HCT116 (cell line): ENCODE measurements at regions not wholly inside any gene's neighbourhood (a gene's known extent, or its start where the extent isn't known, plus 50 kb on each side); places are given as distances from the start of the nearest gene placed in this dataset.
A peak's percentile ranks its signal among the peaks of the same experiment; 100 is the strongest.

ENCODE experiments used
- ATAC-seq: fragments of 200-7000 bp; cut with Tn5 transposase; 2 replicates; pipeline ENCODE4 v1.9.1; 2020; ENCODE audit warnings: mild to moderate bottlenecking, moderate library complexity
- BruUV-seq: library from RNA; stranded (reverse); fragments of 400-500 nt; replicated peaks from 2 replicates; lab custom pipeline; 2021; lab: Mats Ljungman, UMichigan
- CTCF ChIA-PET: fragments of 300-600 bp; sonication (Branson Sonifier 250); formaldehyde crosslinking; loops from one replicate; lab custom pipeline; 2021; ENCODE audit warnings: antibody characterized with exemption; lab: Charles Lee
- POLR2A ChIA-PET: fragments of 300-600, 350-600 bp; sonication (Branson Sonifier 250); formaldehyde crosslinking; loops from one replicate; lab custom pipeline; 2021; ENCODE audit warnings: antibody characterized with exemption; lab: Charles Lee
- RAD21 ChIA-PET, 2 experiments: fragments of 300-600 bp; sonication (Branson Sonifier 250); formaldehyde crosslinking; loops; one replicate each; lab custom pipeline; 2023; ENCODE audit warnings: low total read pairs in 2 of 2; ENCODE audit not compliant: uncharacterized antibody in 2 of 2, unreplicated experiment in 2 of 2, low non-redundant PET in 1 of 2; lab: Charles Lee
- DNase-seq: peaks from one replicate; pipeline ENCODE4 v3.0.0-alpha.2; 2010; ENCODE audit warnings: low read depth, low spot score
- H2AFZ ChIP-seq: fragments of 200-600 bp; shearing (Covaris generic), sonication (generic); 2 replicates; pipeline ENCODE4 v1.6.1; 2017; ENCODE audit warnings: low read depth, mixed run types, mixed read lengths, antibody characterized with exemption, low read length; ENCODE audit not compliant: poor library complexity, severe bottlenecking
- H3K27ac ChIP-seq: 2 replicates; pipeline ENCODE4 v1.5.1; 2012; ENCODE audit warnings: low read depth, low read length
- H3K27me3 ChIP-seq: fragments of 200-600 bp; sonication (generic); 2 replicates; pipeline ENCODE4 v1.6.1; 2016; ENCODE audit warnings: mixed run types, low read length, mixed read lengths; ENCODE audit not compliant: insufficient read depth
- H3K36me3 ChIP-seq, 2 experiments: fragments of 200-500 bp in 1 of 2; fragments of 200-600 bp in 1 of 2; sonication (Bioruptor generic) in 1 of 2; sonication (generic) in 1 of 2; 2 replicates each; pipeline versions ENCODE4 v1.5.1 to v1.6.1; 2014 to 2016; ENCODE audit warnings: low read length in 2 of 2, inconsistent platforms in 1 of 2, mixed read lengths in 1 of 2, mixed run types in 1 of 2; ENCODE audit not compliant: insufficient read depth in 2 of 2, control insufficient read depth in 1 of 2
- H3K4me1 ChIP-seq, 2 experiments: fragments of 200-600 bp in 1 of 2; sonication (generic) in 1 of 2; 2 replicates each; pipeline versions ENCODE4 v1.5.1 to v1.6.1; 2012 to 2017; ENCODE audit warnings: low read length in 2 of 2, inconsistent platforms in 1 of 2, mild to moderate bottlenecking in 1 of 2, mixed read lengths in 1 of 2, mixed run types in 1 of 2, moderate library complexity in 1 of 2; ENCODE audit not compliant: insufficient read depth in 2 of 2, control insufficient read depth in 1 of 2
- H3K4me2 ChIP-seq: fragments of 200-600 bp; sonication (generic); 2 replicates; pipeline ENCODE4 v1.6.1; 2017; ENCODE audit warnings: mixed run types, low read length, mixed read lengths
- H3K4me3 ChIP-seq, 2 experiments: fragments of 200-600 bp in 1 of 2; sonication (generic) in 1 of 2; replicated peaks in 1 of 2; 2 replicates each; pipeline ENCODE4 v1.5.1; 2011 to 2016; ENCODE audit warnings: low read length in 2 of 2, control low read depth in 1 of 2, low read depth in 1 of 2, mild to moderate bottlenecking in 1 of 2, mixed read lengths in 1 of 2, mixed run types in 1 of 2
- H3K79me2 ChIP-seq: fragments of 200-600 bp; sonication (generic); 2 replicates; pipeline ENCODE4 v1.6.1; 2017; ENCODE audit warnings: mild to moderate bottlenecking, mixed run types, low read length, moderate library complexity, mixed read lengths; ENCODE audit not compliant: insufficient read depth
- H3K9ac ChIP-seq: fragments of 200-600 bp; sonication (generic); 2 replicates; pipeline ENCODE4 v1.6.1; 2016; ENCODE audit warnings: low read length, mixed read lengths
- H3K9me2 ChIP-seq: fragments of 200-600 bp; sonication (generic), shearing (Covaris generic); 2 replicates; pipeline ENCODE4 v1.6.1; 2017; ENCODE audit warnings: mixed run types, mild to moderate bottlenecking, moderate library complexity; ENCODE audit not compliant: insufficient read depth
- H3K9me3 ChIP-seq, 2 experiments: fragments of 200-500 bp in 1 of 2; fragments of 200-600 bp in 1 of 2; sonication (Bioruptor generic) in 1 of 2; sonication (generic) in 1 of 2; 2 replicates each; pipeline ENCODE4 v1.6.1; 2014 to 2017; ENCODE audit warnings: low read length in 2 of 2, mixed read lengths in 2 of 2, inconsistent platforms in 1 of 2, low read depth in 1 of 2, mild to moderate bottlenecking in 1 of 2, mixed run types in 1 of 2, moderate library complexity in 1 of 2; ENCODE audit not compliant: control insufficient read depth in 1 of 2, insufficient read depth in 1 of 2
- H4K20me1 ChIP-seq: fragments of 200-600 bp; sonication (generic), shearing (Covaris generic); 2 replicates; pipeline ENCODE4 v1.6.1; 2017; ENCODE audit warnings: mixed run types, mild to moderate bottlenecking, moderate library complexity; ENCODE audit not compliant: insufficient read depth
- CBX3 ChIP-seq: IDR thresholded peaks from 2 replicates; pipeline ENCODE4 v1.6.1; 2012; ENCODE audit warnings: low read depth
- CEBPB ChIP-seq: IDR thresholded peaks from 2 replicates; pipeline ENCODE4 v1.6.1; 2012; ENCODE audit warnings: low read depth
- EGR1 ChIP-seq: IDR thresholded peaks from 2 replicates; pipeline ENCODE4 v1.6.1; 2012; ENCODE audit warnings: low read depth
- EZH2 ChIP-seq: fragments of 200-600 bp; sonication (generic); IDR thresholded peaks from 2 replicates; pipeline ENCODE4 v1.6.1; 2017; ENCODE audit warnings: antibody characterized with exemption, mixed run types
- EZH2phosphoT487 ChIP-seq: fragments of 200-600 bp; IDR thresholded peaks from 2 replicates; pipeline ENCODE4 v1.6.1; 2018; ENCODE audit warnings: antibody characterized with exemption, borderline replicate concordance
- FOSL1 ChIP-seq: IDR thresholded peaks from 2 replicates; pipeline ENCODE4 v1.6.1; 2012; ENCODE audit warnings: low read depth
- JUND ChIP-seq: IDR thresholded peaks from 2 replicates; pipeline ENCODE4 v1.6.1; 2012
- POLR2A ChIP-seq: IDR thresholded peaks from 2 replicates; pipeline ENCODE4 v1.7.0; 2011; ENCODE audit warnings: borderline replicate concordance; ENCODE audit not compliant: insufficient read depth, insufficient read length; ENCODE audit errors: extremely low read depth
- POLR2AphosphoS5 ChIP-seq: IDR thresholded peaks from 2 replicates; pipeline ENCODE4 v1.6.1; 2011; ENCODE audit warnings: mild to moderate bottlenecking, low read depth, low read length, moderate library complexity
- RAD21 ChIP-seq: IDR thresholded peaks from 2 replicates; pipeline ENCODE4 v1.6.1; 2012; ENCODE audit warnings: low read depth, mild to moderate bottlenecking
- SP1 ChIP-seq: IDR thresholded peaks from 2 replicates; pipeline ENCODE4 v1.6.1; 2012; ENCODE audit warnings: low read depth
- YY1 ChIP-seq: IDR thresholded peaks from 2 replicates; pipeline ENCODE4 v1.6.1; 2011; ENCODE audit warnings: low read length, low read depth, moderate library complexity, mild to moderate bottlenecking; ENCODE audit not compliant: insufficient replicate concordance; ENCODE audit errors: extremely low read depth
- ZFX ChIP-seq: fragments of 450-650 bp; IDR thresholded peaks from 2 replicates; pipeline ENCODE4 v1.6.1; 2017
- intact Hi-C: fragments of 100-400 bp; cut with micrococcal nuclease; formaldehyde crosslinking; loops from 2 replicates; pipeline ENCODE4 v1.10.0; 2022
- TF ChIP-seq, protein P1 (sequence below): IDR thresholded peaks from 2 replicates; pipeline ENCODE4 v1.6.1; 2012
- TF ChIP-seq, protein P2 (sequence below): IDR thresholded peaks from 2 replicates; pipeline ENCODE4 v1.6.1; 2012; ENCODE audit warnings: low read depth
- TF ChIP-seq, protein P3 (sequence below): IDR thresholded peaks from 2 replicates; pipeline ENCODE4 v1.6.1; 2012

DNA sequence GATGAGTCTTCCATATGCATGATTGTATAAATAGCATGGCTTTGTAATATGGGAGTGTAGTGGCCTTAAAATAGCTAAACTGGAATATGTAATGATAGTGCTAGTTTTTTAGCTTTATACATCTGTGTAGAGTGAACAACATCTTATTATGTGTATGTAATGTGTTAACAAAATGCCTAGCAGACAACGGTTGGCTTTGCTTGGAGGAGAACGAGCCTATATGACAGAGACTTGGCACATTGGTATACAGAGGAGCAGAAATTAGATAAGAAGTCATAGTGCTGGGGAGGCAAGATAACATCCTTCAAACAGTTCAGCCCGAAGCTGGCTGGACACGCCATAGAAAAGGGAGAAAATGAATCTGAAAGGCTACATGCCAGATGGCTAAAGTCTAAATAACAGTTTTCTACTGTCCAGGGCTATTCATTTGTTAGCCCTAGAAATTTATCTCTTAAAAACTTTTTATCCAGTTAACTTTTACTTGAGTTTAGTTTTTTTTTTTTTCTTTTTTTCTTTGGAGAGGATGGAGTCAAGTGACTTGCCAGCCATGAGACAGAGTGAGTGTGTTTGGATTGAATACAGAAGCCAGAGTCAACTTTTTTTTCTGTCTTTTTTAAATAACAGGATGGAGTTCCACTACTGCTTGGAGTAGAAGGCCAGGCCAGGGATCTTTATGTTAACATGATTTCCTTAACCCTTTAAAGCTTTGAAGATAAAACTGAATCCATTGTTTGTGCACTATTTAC is 214.4 kb upstream of the ACTBL2 start:
- Histone ChIP-seq H3K4me3 (no peak overlapping the region), H3K4me2 (no peak overlapping the region), H3K79me2 (no peaks in the 10 kb centered on the region), H2AFZ (peak overlapping the region; percentile 67), H3K9ac (no peak overlapping the region), H3K9me2 (no peaks in the 10 kb centered on the region), H3K27ac (no peak overlapping the region), H3K9me3 (no peaks in the 10 kb centered on the region), H3K27me3 (no peaks in the 10 kb centered on the region), H3K4me1 (peaks cover 42 to 83% of the 10 kb centered on the region in 2 experiments), H4K20me1 (no peaks in the 10 kb centered on the region), H3K36me3 (no peaks in the 10 kb centered on the region)
- TF ChIP-seq POLR2AphosphoS5: no peak
- TF ChIP-seq ZFX: no peak
- no peak for TF ChIP-seq YY1
- no peak for TF ChIP-seq JUND
- DNase-seq (no peak), ATAC-seq (no peak)
- POLR2A ChIA-PET: no interaction called here
- intact Hi-C loops: no loop called here
- RAD21 ChIA-PET: no interaction called here
- CTCF ChIA-PET: interaction anchor here (1.0 to 1.4 kb wide), 3 partner anchors 10 to 83 kb away, joined by 3 to 6 read pairs (median 4); no protein-coding TSS in a partner anchor
- BruUV-seq: no TSS peak

DNA sequence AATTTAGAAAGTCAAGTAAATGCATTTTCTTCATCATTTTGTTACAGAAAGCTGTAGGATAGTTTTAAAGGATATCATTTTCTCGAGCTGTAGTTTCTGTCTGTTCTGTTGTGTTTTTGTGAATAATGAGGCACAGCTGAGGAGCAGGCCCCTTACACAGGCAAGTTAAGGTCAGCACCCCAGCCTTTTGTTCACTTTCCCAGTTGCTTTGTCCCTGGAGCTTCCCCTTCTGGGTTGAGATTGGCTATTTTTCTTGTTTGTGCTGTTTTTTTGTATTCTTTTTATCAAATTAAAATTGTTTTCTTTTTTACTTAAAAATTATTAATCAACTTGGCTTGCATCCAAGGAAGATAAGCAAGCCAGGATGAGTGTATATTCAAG is 213.8 kb upstream of the ACTBL2 start:
- no peak for ATAC-seq
- Histone ChIP-seq H3K9ac (no peak overlapping the region), H3K9me3 (no peaks in the 10 kb centered on the region), H4K20me1 (no peaks in the 10 kb centered on the region), H3K4me3 (no peak overlapping the region), H3K36me3 (no peaks in the 10 kb centered on the region), H3K9me2 (no peaks in the 10 kb centered on the region), H3K79me2 (no peaks in the 10 kb centered on the region), H3K4me1 (peaks cover 42 to 88% of the 10 kb centered on the region in 2 experiments)
- POLR2A ChIA-PET: no interaction called here
- intact Hi-C loops: no loop called here
- CTCF ChIA-PET: interaction anchor here (1.0 to 1.4 kb wide), 4 partner anchors 10 to 197 kb away, joined by 3 to 6 read pairs (median 4); no protein-coding TSS in a partner anchor
- TF ChIP-seq, protein P1, sequence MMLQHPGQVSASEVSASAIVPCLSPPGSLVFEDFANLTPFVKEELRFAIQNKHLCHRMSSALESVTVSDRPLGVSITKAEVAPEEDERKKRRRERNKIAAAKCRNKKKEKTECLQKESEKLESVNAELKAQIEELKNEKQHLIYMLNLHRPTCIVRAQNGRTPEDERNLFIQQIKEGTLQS: no peak
- TF ChIP-seq CEBPB: no peak
- TF ChIP-seq FOSL1: no peak
- no peak for TF ChIP-seq YY1
- no peak for TF ChIP-seq CBX3
- no peak for TF ChIP-seq EGR1
- TF ChIP-seq ZFX: no peak
- TF ChIP-seq, protein P2, sequence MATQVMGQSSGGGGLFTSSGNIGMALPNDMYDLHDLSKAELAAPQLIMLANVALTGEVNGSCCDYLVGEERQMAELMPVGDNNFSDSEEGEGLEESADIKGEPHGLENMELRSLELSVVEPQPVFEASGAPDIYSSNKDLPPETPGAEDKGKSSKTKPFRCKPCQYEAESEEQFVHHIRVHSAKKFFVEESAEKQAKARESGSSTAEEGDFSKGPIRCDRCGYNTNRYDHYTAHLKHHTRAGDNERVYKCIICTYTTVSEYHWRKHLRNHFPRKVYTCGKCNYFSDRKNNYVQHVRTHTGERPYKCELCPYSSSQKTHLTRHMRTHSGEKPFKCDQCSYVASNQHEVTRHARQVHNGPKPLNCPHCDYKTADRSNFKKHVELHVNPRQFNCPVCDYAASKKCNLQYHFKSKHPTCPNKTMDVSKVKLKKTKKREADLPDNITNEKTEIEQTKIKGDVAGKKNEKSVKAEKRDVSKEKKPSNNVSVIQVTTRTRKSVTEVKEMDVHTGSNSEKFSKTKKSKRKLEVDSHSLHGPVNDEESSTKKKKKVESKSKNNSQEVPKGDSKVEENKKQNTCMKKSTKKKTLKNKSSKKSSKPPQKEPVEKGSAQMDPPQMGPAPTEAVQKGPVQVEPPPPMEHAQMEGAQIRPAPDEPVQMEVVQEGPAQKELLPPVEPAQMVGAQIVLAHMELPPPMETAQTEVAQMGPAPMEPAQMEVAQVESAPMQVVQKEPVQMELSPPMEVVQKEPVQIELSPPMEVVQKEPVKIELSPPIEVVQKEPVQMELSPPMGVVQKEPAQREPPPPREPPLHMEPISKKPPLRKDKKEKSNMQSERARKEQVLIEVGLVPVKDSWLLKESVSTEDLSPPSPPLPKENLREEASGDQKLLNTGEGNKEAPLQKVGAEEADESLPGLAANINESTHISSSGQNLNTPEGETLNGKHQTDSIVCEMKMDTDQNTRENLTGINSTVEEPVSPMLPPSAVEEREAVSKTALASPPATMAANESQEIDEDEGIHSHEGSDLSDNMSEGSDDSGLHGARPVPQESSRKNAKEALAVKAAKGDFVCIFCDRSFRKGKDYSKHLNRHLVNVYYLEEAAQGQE: no peak
- TF ChIP-seq EZH2: no peak
- TF ChIP-seq POLR2A: no peak
- no peak for TF ChIP-seq RAD21
- TF ChIP-seq EZH2phosphoT487: no peak
- no peak for TF ChIP-seq SP1
- TF ChIP-seq, protein P3, sequence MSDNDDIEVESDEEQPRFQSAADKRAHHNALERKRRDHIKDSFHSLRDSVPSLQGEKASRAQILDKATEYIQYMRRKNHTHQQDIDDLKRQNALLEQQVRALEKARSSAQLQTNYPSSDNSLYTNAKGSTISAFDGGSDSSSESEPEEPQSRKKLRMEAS: no peak
- TF ChIP-seq, all 23 proteins: peak for 0
- Histone ChIP-seq H3K4me2 (peak overlapping the region; percentile 75; the same call in 1 of the 2 replicates), H2AFZ (no peak overlapping the region), H3K27me3 (no peaks in the 10 kb centered on the region), H3K27ac (peak overlapping the region; percentile 13; the same call in 1 of the 2 replicates)
- DNase-seq: no peak
- RAD21 ChIA-PET: no interaction called here
- BruUV-seq: no TSS peak
